ENCODE measurements at regions not wholly inside any gene's neighbourhood (a gene's known extent, or its start where the extent isn't known, plus 50 kb on each side); places are given as distances from the start of the nearest gene placed in this dataset.
A peak's percentile ranks its signal among the peaks of the same experiment; 100 is the strongest.
"Not testable (repeated sequence)": the region's sequence is repeated elsewhere in the genome, so short reads cannot be mapped to it uniquely, and the experiment has no call there.

DNA sequence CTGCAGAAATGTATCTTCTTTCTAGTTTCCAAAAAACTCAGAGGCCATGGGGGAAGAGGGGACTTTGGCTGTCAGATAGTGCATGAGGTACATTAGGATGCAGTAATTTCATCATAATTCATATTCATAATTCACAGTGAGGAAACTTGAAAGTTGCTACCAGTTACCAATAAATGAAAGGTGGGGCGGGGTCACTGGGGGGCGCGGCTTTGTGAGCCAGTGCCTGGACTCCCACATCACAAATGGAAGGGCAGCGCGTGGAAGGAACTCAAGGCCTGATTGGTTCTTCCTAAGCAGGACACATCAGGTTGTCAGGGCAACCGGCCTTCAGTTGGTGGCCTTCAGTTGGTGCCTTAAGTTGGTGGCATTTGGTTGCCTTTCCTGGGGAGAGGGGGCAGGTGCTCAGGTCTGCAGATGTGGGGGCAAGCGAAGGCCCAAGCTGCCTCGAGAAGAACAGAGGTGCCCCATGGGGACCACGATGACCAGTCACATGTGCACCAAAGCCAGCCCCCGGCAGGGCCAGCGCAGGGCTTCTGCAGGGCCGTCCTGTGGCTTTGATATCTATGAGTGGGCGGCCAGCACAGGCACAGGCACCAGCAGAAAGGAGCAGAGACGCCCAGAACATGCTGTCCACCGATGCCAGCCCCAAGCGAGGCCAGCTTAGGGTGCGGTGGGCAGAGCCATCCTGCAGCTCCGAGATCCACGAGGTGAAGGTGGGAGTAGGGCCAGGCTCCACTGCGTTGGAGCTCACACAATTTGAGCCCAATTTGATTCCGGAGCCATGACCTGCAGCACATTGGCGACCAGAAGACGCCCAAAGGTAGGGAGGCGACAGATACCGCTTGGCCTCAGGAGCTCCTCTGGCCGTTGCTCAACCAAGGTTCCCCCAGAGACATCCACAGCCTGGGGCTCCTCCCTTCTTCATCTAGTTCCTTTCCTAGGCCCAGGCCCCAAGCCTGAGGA, 3248.2 kb upstream of the OR11H1 start:
- WGBS, 2 donors: 69 to 74% methylated on average over 25 to 26 of the region's 26 CpGs
- peak in 1 of 2 donors; percentile 75 for DNase-seq
- H3K27me3 ChIP-seq (ENCODE audit: control insufficient read depth in 1 of 2, insufficient read depth in 2 of 2, low read length in 1 of 2); H3K4me1 ChIP-seq (ENCODE audit: control insufficient read depth in 1 of 2, insufficient read depth in 2 of 2, low read length in 2 of 2); intact Hi-C loops (cut with DNase I); H3K36me3 ChIP-seq (ENCODE audit: control insufficient read depth in 1 of 2, insufficient read depth in 2 of 2, low read length in 1 of 2); ATAC-seq (ENCODE audit: low FRiP score); H3K27ac ChIP-seq (ENCODE audit: low read depth in 1 of 2, low read length in 2 of 2); H3K4me3 ChIP-seq (ENCODE audit: low read length in 2 of 2); H3K9me3 ChIP-seq (ENCODE audit: control insufficient read depth, low read length): not testable (repeated sequence)

- not testable (repeated sequence) for ATAC-seq (ENCODE audit: low FRiP score); H3K4me3 ChIP-seq (ENCODE audit: low read length in 2 of 2)
These were observed 3243.3 kb upstream of the OR11H1 start for GRCh38 chr22:12284690-12285089.

DNA sequence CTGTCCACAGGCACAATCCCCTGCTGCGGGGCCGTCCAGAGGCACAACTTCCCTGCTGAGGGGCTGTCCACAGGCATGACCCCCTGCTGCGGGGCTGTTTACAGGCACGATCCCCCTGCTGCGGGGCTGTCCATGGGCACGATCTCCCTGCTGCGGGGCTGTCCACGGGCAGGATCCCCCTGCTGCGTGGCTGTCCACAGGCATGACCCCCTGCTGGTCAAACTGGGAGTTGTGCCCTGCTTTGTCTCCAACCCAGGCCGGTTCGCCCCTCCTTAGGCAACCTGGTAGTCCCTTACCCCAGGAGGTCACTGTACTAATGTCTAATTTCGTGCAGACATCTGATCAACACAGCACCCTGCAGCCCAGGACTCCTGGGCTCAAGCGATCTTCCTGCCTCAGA, 3230.6 kb upstream of the OR11H1 start:
- H3K27me3 ChIP-seq (ENCODE audit: control insufficient read depth in 1 of 2, insufficient read depth in 2 of 2, low read length in 1 of 2); H3K9me3 ChIP-seq (ENCODE audit: control insufficient read depth, low read length); H3K4me3 ChIP-seq (ENCODE audit: low read length in 2 of 2); H3K4me1 ChIP-seq (ENCODE audit: control insufficient read depth in 1 of 2, insufficient read depth in 2 of 2, low read length in 2 of 2); intact Hi-C loops (cut with DNase I); ATAC-seq (ENCODE audit: low FRiP score); H3K36me3 ChIP-seq (ENCODE audit: control insufficient read depth in 1 of 2, insufficient read depth in 2 of 2, low read length in 1 of 2); H3K27ac ChIP-seq (ENCODE audit: low read depth in 1 of 2, low read length in 2 of 2): not testable (repeated sequence)
- peak; percentile 36 to 80 for DNase-seq
- WGBS, 2 donors: 68 to 74% methylated on average over 13 of the region's 13 CpGs

More at GRCh38 chr22:12284690-12285089, 3243.3 kb upstream of the OR11H1 start:
- DNase-seq; H3K27ac ChIP-seq (ENCODE audit: low read depth in 1 of 2, low read length in 2 of 2); intact Hi-C loops (cut with DNase I); H3K27me3 ChIP-seq (ENCODE audit: control insufficient read depth in 1 of 2, insufficient read depth in 2 of 2, low read length in 1 of 2); H3K9me3 ChIP-seq (ENCODE audit: control insufficient read depth, low read length); H3K4me1 ChIP-seq (ENCODE audit: control insufficient read depth in 1 of 2, insufficient read depth in 2 of 2, low read length in 2 of 2); H3K36me3 ChIP-seq (ENCODE audit: control insufficient read depth in 1 of 2, insufficient read depth in 2 of 2, low read length in 1 of 2): not testable (repeated sequence)
- WGBS, 2 donors: 4 to 8% methylated on average over 2 of the region's 2 CpGs

Measured in aorta (tissue), 5 donors.